Naive thymus-derived CD4-positive, alpha-beta T cell (primary cell): ENCODE measurements at regions not wholly inside any gene's neighbourhood (a gene's known extent, or its start where the extent isn't known, plus 50 kb on each side); places are given as distances from the start of the nearest gene placed in this dataset.
"Not testable (repeated sequence)": the region's sequence is repeated elsewhere in the genome, so short reads cannot be mapped to it uniquely, and the experiment has no call there.

Experiments
- ATAC-seq: fragments of 150-1000 bp; cut with Tn5 transposase; 2 replicates; pipeline ENCODE4 v1.10.0; 2021; ENCODE audit warnings: mild to moderate bottlenecking, moderate library complexity
- CTCF ChIA-PET: fragments of 350-600 bp; sonication (Branson Sonifier 250); formaldehyde crosslinking; loops from one replicate; lab custom pipeline; 2021; ENCODE audit warnings: antibody characterized with exemption; lab: Charles Lee
- POLR2A ChIA-PET: fragments of 350-600 bp; sonication (Branson Sonifier 250); formaldehyde crosslinking; loops from one replicate; lab custom pipeline; 2021; ENCODE audit warnings: antibody characterized with exemption, inconsistent platforms; lab: Charles Lee
- DNase-seq, 9 donors: peaks; one replicate each; pipeline versions ENCODE4 v3.0.0 to v3.0.0-alpha.2; 2020 to 2022; ENCODE audit warnings: mixed read lengths in 1 of 9
- H3K27ac ChIP-seq: one replicate; pipeline ENCODE4 v1.7.0; 2013; ENCODE audit warnings: mild to moderate bottlenecking, low read depth, low read length, moderate library complexity
- H3K27me3 ChIP-seq, 2 donors: one replicate each; pipeline ENCODE4 v1.7.0; 2013; ENCODE audit warnings: low read length in 2 of 2, mild to moderate bottlenecking in 2 of 2, moderate library complexity in 2 of 2; ENCODE audit not compliant: control insufficient read depth in 2 of 2, insufficient read depth in 2 of 2
- H3K36me3 ChIP-seq, 3 experiments: 1 replicate in 2 of 3; 2 replicates in 1 of 3; pipeline ENCODE4 v1.7.0; 2013; ENCODE audit warnings: low read length in 3 of 3, mild to moderate bottlenecking in 3 of 3, moderate library complexity in 1 of 3; ENCODE audit not compliant: insufficient read depth in 3 of 3, control insufficient read depth in 2 of 3
- H3K4me1 ChIP-seq, 2 donors: one replicate each; pipeline ENCODE4 v1.7.0; 2013; ENCODE audit warnings: low read length in 2 of 2, mild to moderate bottlenecking in 2 of 2, moderate library complexity in 1 of 2; ENCODE audit not compliant: control insufficient read depth in 2 of 2, insufficient read depth in 2 of 2
- H3K4me3 ChIP-seq: 2 replicates; pipeline ENCODE4 v1.7.0; 2013; ENCODE audit warnings: mild to moderate bottlenecking, low read length
- H3K9me3 ChIP-seq, 3 experiments: 1 replicate in 2 of 3; 2 replicates in 1 of 3; pipeline ENCODE4 v1.7.0; 2013; ENCODE audit warnings: low read length in 3 of 3; ENCODE audit not compliant: control insufficient read depth in 2 of 3
- H3K27ac Mint-ChIP-seq, 9 donors: one replicate each; pipeline ENCODE4 v1.8.0; 2020 to 2022; ENCODE audit warnings: mixed read lengths in 9 of 9, mild to moderate bottlenecking in 8 of 9, moderate library complexity in 5 of 9, inconsistent platforms in 2 of 9
- H3K27me3 Mint-ChIP-seq, 5 donors: one replicate each; pipeline ENCODE4 v1.8.0; 2021 to 2022; ENCODE audit warnings: mixed read lengths in 5 of 5, mild to moderate bottlenecking in 1 of 5
- H3K36me3 Mint-ChIP-seq, 5 donors: one replicate each; pipeline ENCODE4 v1.8.0; 2020 to 2022; ENCODE audit warnings: mixed read lengths in 5 of 5, mild to moderate bottlenecking in 3 of 5, inconsistent platforms in 1 of 5
- H3K4me1 Mint-ChIP-seq, 7 donors: one replicate each; pipeline ENCODE4 v1.8.0; 2020 to 2022; ENCODE audit warnings: mixed read lengths in 7 of 7, mild to moderate bottlenecking in 3 of 7, inconsistent platforms in 1 of 7
- H3K4me3 Mint-ChIP-seq, 10 donors: one replicate each; pipeline ENCODE4 v1.8.0; 2020 to 2022; ENCODE audit warnings: mild to moderate bottlenecking in 10 of 10, mixed read lengths in 10 of 10, moderate library complexity in 6 of 10, inconsistent platforms in 2 of 10
- H3K9me3 Mint-ChIP-seq, 11 donors: one replicate each; pipeline ENCODE4 v1.8.0; 2020 to 2022; ENCODE audit warnings: mixed read lengths in 11 of 11, mild to moderate bottlenecking in 4 of 11, inconsistent platforms in 1 of 11, moderate library complexity in 1 of 11
- intact Hi-C, 2 donors: fragments of 100-400 bp; cut with micrococcal nuclease; formaldehyde crosslinking; loops; one replicate each; pipeline ENCODE4 v1.15.1; 2023

- peaks cover 0 to 2% (median 0%) of the 10 kb centered on the region in 5 donors for H3K36me3 Mint-ChIP-seq
- H3K9me3 Mint-ChIP-seq: peaks cover 3 to 30% (median 15%) of the 10 kb centered on the region in 11 donors
- Histone ChIP-seq H3K4me3 (no peak overlapping the region), H3K36me3 (no peaks in the 10 kb centered on the region), H3K4me1 (no peaks in the 10 kb centered on the region), H3K9me3 (peaks cover 0 to 8% (median 0%) of the 10 kb centered on the region in 3 experiments), H3K27me3 (no peaks in the 10 kb centered on the region), H3K27ac (no peak overlapping the region)
- H3K4me1 Mint-ChIP-seq: no peaks in the 10 kb centered on the region
- no peak for ATAC-seq
- intact Hi-C loops: no loop called here
- no peak overlapping the region for H3K27ac Mint-ChIP-seq
- DNase-seq: no peak
- no peaks in the 10 kb centered on the region for H3K27me3 Mint-ChIP-seq
- no peak overlapping the region for H3K4me3 Mint-ChIP-seq
- ChIA-PET POLR2A (no interaction called here), CTCF (no interaction called here)
Measured at GRCh38 chr9:108434036-108434435, 421.8 kb downstream of the ACTL7B start.

DNA sequence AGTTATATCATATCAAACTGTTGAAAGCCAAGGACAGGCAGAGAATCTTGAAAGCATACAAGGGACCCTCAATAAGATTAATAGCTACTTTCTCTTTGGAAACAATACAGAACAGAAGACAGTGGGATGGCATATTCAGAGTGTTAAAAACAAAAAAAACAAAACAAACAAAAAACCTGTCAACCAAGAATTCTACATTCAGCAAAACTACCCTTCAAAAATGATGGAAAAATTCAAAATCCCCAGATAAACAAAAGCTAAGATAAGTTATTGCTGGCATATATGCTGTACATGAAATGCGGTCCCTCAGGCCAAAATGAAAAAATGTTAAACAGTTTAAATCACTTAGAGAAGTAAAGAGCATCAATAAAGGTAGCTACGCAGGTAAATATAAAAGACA lies 425.1 kb downstream of the ACTL7B start:
- Mint-ChIP-seq H3K36me3 (peaks cover 0 to 5% (median 0%) of the 10 kb centered on the region in 5 donors), H3K27ac (no peak overlapping the region), H3K4me1 (no peaks in the 10 kb centered on the region), H3K4me3 (no peak overlapping the region), H3K9me3 (peaks cover 3 to 38% (median 20%) of the 10 kb centered on the region in 11 donors), H3K27me3 (no peaks in the 10 kb centered on the region)
- intact Hi-C loops: no loop called here
- Histone ChIP-seq H3K36me3 (no peaks in the 10 kb centered on the region), H3K4me1 (no peaks in the 10 kb centered on the region), H3K27ac (no peak overlapping the region), H3K4me3 (no peak overlapping the region), H3K9me3 (peaks cover 0 to 11% (median 0%) of the 10 kb centered on the region in 3 experiments), H3K27me3 (no peaks in the 10 kb centered on the region)
- ATAC-seq (no peak), DNase-seq (no peak)
- ChIA-PET POLR2A (no interaction called here), CTCF (no interaction called here)

- no peaks in the 10 kb centered on the region for H3K36me3 ChIP-seq
Measured at GRCh38 chr9:108427751-108428150, 428.0 kb downstream of the ACTL7B start.

GRCh38 chr9:108426421-108426940 lies 429.3 kb downstream of the ACTL7B start:
- H3K4me3 Mint-ChIP-seq, H3K36me3 ChIP-seq, POLR2A ChIA-PET, ATAC-seq, H3K4me1 Mint-ChIP-seq, H3K4me1 ChIP-seq, DNase-seq, CTCF ChIA-PET, H3K36me3 Mint-ChIP-seq, H3K27me3 ChIP-seq, H3K4me3 ChIP-seq, H3K27me3 Mint-ChIP-seq, H3K27ac Mint-ChIP-seq, intact Hi-C loops, H3K27ac ChIP-seq: not testable (repeated sequence)
- peaks cover 3 to 30% (median 14%) of the 10 kb centered on the region in 11 donors for H3K9me3 Mint-ChIP-seq
- peaks cover 0 to 11% (median 0%) of the 10 kb centered on the region in 3 experiments for H3K9me3 ChIP-seq

More at GRCh38 chr9:108427751-108428150, 428.0 kb downstream of the ACTL7B start:
- Mint-ChIP-seq H3K27me3 (no peaks in the 10 kb centered on the region), H3K9me3 (peaks cover 3 to 38% (median 17%) of the 10 kb centered on the region in 11 donors), H3K4me1 (no peaks in the 10 kb centered on the region), H3K27ac (no peak overlapping the region), H3K36me3 (peaks cover 0 to 5% (median 0%) of the 10 kb centered on the region in 5 donors), H3K4me3 (no peak overlapping the region)
- Histone ChIP-seq H3K9me3 (peaks cover 0 to 11% (median 0%) of the 10 kb centered on the region in 3 experiments), H3K4me3 (no peak overlapping the region), H3K4me1 (no peaks in the 10 kb centered on the region), H3K27ac (no peak overlapping the region), H3K27me3 (no peaks in the 10 kb centered on the region)
- ChIA-PET CTCF (no interaction called here), POLR2A (no interaction called here)
- intact Hi-C loops: no loop called here
- ATAC-seq: no peak
- no peak for DNase-seq

GRCh38 chr9:108423433-108423832 lies 432.4 kb downstream of the ACTL7B start:
- DNase-seq (no peak), ATAC-seq (no peak)
- H3K27ac ChIP-seq: no peak overlapping the region
- no peaks in the 10 kb centered on the region for H3K4me1 Mint-ChIP-seq
- H3K4me1 ChIP-seq: no peaks in the 10 kb centered on the region
- H3K9me3 Mint-ChIP-seq: peaks cover 0 to 25% (median 4%) of the 10 kb centered on the region in 11 donors
- no peaks in the 10 kb centered on the region for H3K27me3 ChIP-seq
- CTCF ChIA-PET: no interaction called here
- POLR2A ChIA-PET: no interaction called here
- H3K9me3 ChIP-seq: no peaks in the 10 kb centered on the region
- intact Hi-C loops: no loop called here
- no peak overlapping the region for H3K4me3 Mint-ChIP-seq
- H3K27ac Mint-ChIP-seq: no peak overlapping the region
- no peak overlapping the region for H3K4me3 ChIP-seq
- no peaks in the 10 kb centered on the region for H3K36me3 ChIP-seq
- no peaks in the 10 kb centered on the region for H3K27me3 Mint-ChIP-seq
- no peaks in the 10 kb centered on the region for H3K36me3 Mint-ChIP-seq

DNA sequence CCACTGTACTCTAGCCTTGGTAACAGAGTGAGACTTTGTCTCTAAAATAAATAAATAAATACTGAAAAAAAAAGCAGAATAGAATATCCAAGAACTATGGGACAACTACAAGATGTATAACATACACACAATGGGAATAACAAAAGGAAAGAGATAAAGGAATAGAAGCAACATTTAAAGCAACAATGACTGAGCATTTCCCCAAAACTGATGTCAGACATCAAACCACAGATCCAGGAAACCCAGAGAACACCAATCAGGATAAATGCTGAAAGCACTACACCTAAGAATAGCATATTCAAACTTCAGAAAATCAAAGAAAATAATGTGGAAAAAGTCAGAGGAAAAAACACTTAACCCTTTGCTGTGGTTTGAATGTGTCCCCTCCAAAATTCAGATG lies 436.4 kb downstream of the ACTL7B start:
- no peak overlapping the region for H3K4me3 ChIP-seq
- intact Hi-C loops: no loop called here
- Mint-ChIP-seq H3K27ac (no peak overlapping the region), H3K27me3 (no peaks in the 10 kb centered on the region), H3K4me1 (no peaks in the 10 kb centered on the region), H3K36me3 (no peaks in the 10 kb centered on the region), H3K4me3 (no peak overlapping the region), H3K9me3 (peaks cover 0 to 14% (median 2%) of the 10 kb centered on the region in 11 donors)
- no peak for ATAC-seq
- no peaks in the 10 kb centered on the region for H3K9me3 ChIP-seq
- no peak for DNase-seq
- POLR2A ChIA-PET: no interaction called here
- CTCF ChIA-PET: no interaction called here
- no peaks in the 10 kb centered on the region for H3K27me3 ChIP-seq
- no peaks in the 10 kb centered on the region for H3K36me3 ChIP-seq
- H3K4me1 ChIP-seq: no peaks in the 10 kb centered on the region
- no peak overlapping the region for H3K27ac ChIP-seq

DNA sequence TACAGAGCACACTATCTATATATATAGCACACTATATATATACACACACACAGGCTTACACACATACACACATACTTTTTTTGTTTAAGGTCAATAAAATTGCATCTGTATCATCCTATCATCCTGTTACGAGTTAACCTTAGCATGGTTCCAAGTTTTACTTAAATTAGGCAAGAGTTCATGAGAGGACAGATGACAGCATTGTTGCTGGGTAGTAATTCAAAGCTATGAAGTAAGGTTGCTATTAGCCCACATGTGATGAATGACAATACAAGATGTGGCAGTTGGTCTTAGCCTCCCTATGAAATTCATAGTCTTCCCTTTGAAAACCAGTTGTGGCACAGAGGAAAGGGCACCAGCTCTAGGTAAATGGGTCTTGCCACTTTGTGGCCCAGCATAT lies 438.1 kb downstream of the ACTL7B start:
- intact Hi-C loops: no loop called here
- H3K27me3 ChIP-seq: no peaks in the 10 kb centered on the region
- Mint-ChIP-seq H3K9me3 (peaks cover 0 to 11% (median 2%) of the 10 kb centered on the region in 11 donors), H3K4me3 (no peak overlapping the region), H3K36me3 (peaks cover 0 to 3% (median 0%) of the 10 kb centered on the region in 5 donors), H3K4me1 (no peaks in the 10 kb centered on the region), H3K27ac (no peak overlapping the region), H3K27me3 (no peaks in the 10 kb centered on the region)
- H3K36me3 ChIP-seq: no peaks in the 10 kb centered on the region
- DNase-seq: no peak
- ChIA-PET POLR2A (no interaction called here), CTCF (no interaction called here)
- no peaks in the 10 kb centered on the region for H3K4me1 ChIP-seq
- H3K27ac ChIP-seq: no peak overlapping the region
- no peaks in the 10 kb centered on the region for H3K9me3 ChIP-seq
- H3K4me3 ChIP-seq: no peak overlapping the region
- ATAC-seq: no peak
